ENCODE measurements at regions not wholly inside any gene's neighbourhood (a gene's known extent, or its start where the extent isn't known, plus 50 kb on each side); places are given as distances from the start of the nearest gene placed in this dataset.

- TF ChIP-seq EZH2phosphoT487 (IDR thresholded peaks at IDR 0.05; ENCODE audit: unreplicated experiment) = no peak
- TF ChIP-seq, protein P1, sequence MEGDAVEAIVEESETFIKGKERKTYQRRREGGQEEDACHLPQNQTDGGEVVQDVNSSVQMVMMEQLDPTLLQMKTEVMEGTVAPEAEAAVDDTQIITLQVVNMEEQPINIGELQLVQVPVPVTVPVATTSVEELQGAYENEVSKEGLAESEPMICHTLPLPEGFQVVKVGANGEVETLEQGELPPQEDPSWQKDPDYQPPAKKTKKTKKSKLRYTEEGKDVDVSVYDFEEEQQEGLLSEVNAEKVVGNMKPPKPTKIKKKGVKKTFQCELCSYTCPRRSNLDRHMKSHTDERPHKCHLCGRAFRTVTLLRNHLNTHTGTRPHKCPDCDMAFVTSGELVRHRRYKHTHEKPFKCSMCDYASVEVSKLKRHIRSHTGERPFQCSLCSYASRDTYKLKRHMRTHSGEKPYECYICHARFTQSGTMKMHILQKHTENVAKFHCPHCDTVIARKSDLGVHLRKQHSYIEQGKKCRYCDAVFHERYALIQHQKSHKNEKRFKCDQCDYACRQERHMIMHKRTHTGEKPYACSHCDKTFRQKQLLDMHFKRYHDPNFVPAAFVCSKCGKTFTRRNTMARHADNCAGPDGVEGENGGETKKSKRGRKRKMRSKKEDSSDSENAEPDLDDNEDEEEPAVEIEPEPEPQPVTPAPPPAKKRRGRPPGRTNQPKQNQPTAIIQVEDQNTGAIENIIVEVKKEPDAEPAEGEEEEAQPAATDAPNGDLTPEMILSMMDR (conservative IDR thresholded peaks at IDR 0.05; ENCODE audit: low read depth in 2 of 2) = no peak
- TF ChIP-seq POLR2AphosphoS5 (IDR thresholded peaks at IDR 0.05; ENCODE audit: low read depth) = no peak
- no peak for TF ChIP-seq CREB1 (CRISPR knock-in tag; IDR thresholded peaks at IDR 0.05; ENCODE audit: low read depth)
- TF ChIP-seq NANOG (IDR thresholded peaks at IDR 0.05; ENCODE audit: borderline replicate concordance) = no peak
- no peak for TF ChIP-seq EZH2 (IDR thresholded peaks at IDR 0.05; ENCODE audit: low read depth, unreplicated experiment)
- TF ChIP-seq ZNF331 (CRISPR knock-in tag; IDR thresholded peaks at IDR 0.05; ENCODE audit: low read depth) = no peak
- TF ChIP-seq REST (IDR thresholded peaks at IDR 0.05; ENCODE audit: unreplicated experiment) = no peak
- TF ChIP-seq STAT1 (IDR thresholded peaks at IDR 0.05; ENCODE audit: unreplicated experiment) = no peak
- no peak for TF ChIP-seq JUNB (IDR thresholded peaks at IDR 0.05; ENCODE audit: unreplicated experiment)
These were observed 391.3 kb downstream of the NR2F1-AS1 start for GRCh38 chr5:93189707-93190120.

Measured in GM23338 (cell line).